HCT116 (cell line): ENCODE measurements at regions not wholly inside any gene's neighbourhood (a gene's known extent, or its start where the extent isn't known, plus 50 kb on each side); places are given as distances from the start of the nearest gene placed in this dataset.

Source experiments
- ATAC-seq: fragments of 200-7000 bp; cut with Tn5 transposase; 2 replicates; pipeline ENCODE4 v1.9.1; 2020; ENCODE audit warnings: mild to moderate bottlenecking, moderate library complexity
- BruUV-seq: library from RNA; stranded (reverse); fragments of 400-500 nt; replicated peaks from 2 replicates; lab custom pipeline; 2021; lab: Mats Ljungman, UMichigan
- CTCF ChIA-PET: fragments of 300-600 bp; sonication (Branson Sonifier 250); formaldehyde crosslinking; loops from one replicate; lab custom pipeline; 2021; ENCODE audit warnings: antibody characterized with exemption; lab: Charles Lee
- POLR2A ChIA-PET: fragments of 300-600, 350-600 bp; sonication (Branson Sonifier 250); formaldehyde crosslinking; loops from one replicate; lab custom pipeline; 2021; ENCODE audit warnings: antibody characterized with exemption; lab: Charles Lee
- RAD21 ChIA-PET, 2 experiments: fragments of 300-600 bp; sonication (Branson Sonifier 250); formaldehyde crosslinking; loops; one replicate each; lab custom pipeline; 2023; ENCODE audit warnings: low total read pairs in 2 of 2; ENCODE audit not compliant: uncharacterized antibody in 2 of 2, unreplicated experiment in 2 of 2, low non-redundant PET in 1 of 2; lab: Charles Lee
- DNase-seq: peaks from one replicate; pipeline ENCODE4 v3.0.0-alpha.2; 2010; ENCODE audit warnings: low read depth, low spot score
- H2AFZ ChIP-seq: fragments of 200-600 bp; shearing (Covaris generic), sonication (generic); 2 replicates; pipeline ENCODE4 v1.6.1; 2017; ENCODE audit warnings: low read depth, mixed run types, mixed read lengths, antibody characterized with exemption, low read length; ENCODE audit not compliant: poor library complexity, severe bottlenecking
- H3K27ac ChIP-seq: 2 replicates; pipeline ENCODE4 v1.5.1; 2012; ENCODE audit warnings: low read depth, low read length
- H3K27me3 ChIP-seq: fragments of 200-600 bp; sonication (generic); 2 replicates; pipeline ENCODE4 v1.6.1; 2016; ENCODE audit warnings: mixed run types, low read length, mixed read lengths; ENCODE audit not compliant: insufficient read depth
- H3K36me3 ChIP-seq, 2 experiments: fragments of 200-500 bp in 1 of 2; fragments of 200-600 bp in 1 of 2; sonication (Bioruptor generic) in 1 of 2; sonication (generic) in 1 of 2; 2 replicates each; pipeline versions ENCODE4 v1.5.1 to v1.6.1; 2014 to 2016; ENCODE audit warnings: low read length in 2 of 2, inconsistent platforms in 1 of 2, mixed read lengths in 1 of 2, mixed run types in 1 of 2; ENCODE audit not compliant: insufficient read depth in 2 of 2, control insufficient read depth in 1 of 2
- H3K4me1 ChIP-seq, 2 experiments: fragments of 200-600 bp in 1 of 2; sonication (generic) in 1 of 2; 2 replicates each; pipeline versions ENCODE4 v1.5.1 to v1.6.1; 2012 to 2017; ENCODE audit warnings: low read length in 2 of 2, inconsistent platforms in 1 of 2, mild to moderate bottlenecking in 1 of 2, mixed read lengths in 1 of 2, mixed run types in 1 of 2, moderate library complexity in 1 of 2; ENCODE audit not compliant: insufficient read depth in 2 of 2, control insufficient read depth in 1 of 2
- H3K4me2 ChIP-seq: fragments of 200-600 bp; sonication (generic); 2 replicates; pipeline ENCODE4 v1.6.1; 2017; ENCODE audit warnings: mixed run types, low read length, mixed read lengths
- H3K4me3 ChIP-seq, 2 experiments: fragments of 200-600 bp in 1 of 2; sonication (generic) in 1 of 2; replicated peaks in 1 of 2; 2 replicates each; pipeline ENCODE4 v1.5.1; 2011 to 2016; ENCODE audit warnings: low read length in 2 of 2, control low read depth in 1 of 2, low read depth in 1 of 2, mild to moderate bottlenecking in 1 of 2, mixed read lengths in 1 of 2, mixed run types in 1 of 2
- H3K79me2 ChIP-seq: fragments of 200-600 bp; sonication (generic); 2 replicates; pipeline ENCODE4 v1.6.1; 2017; ENCODE audit warnings: mild to moderate bottlenecking, mixed run types, low read length, moderate library complexity, mixed read lengths; ENCODE audit not compliant: insufficient read depth
- H3K9ac ChIP-seq: fragments of 200-600 bp; sonication (generic); 2 replicates; pipeline ENCODE4 v1.6.1; 2016; ENCODE audit warnings: low read length, mixed read lengths
- H3K9me2 ChIP-seq: fragments of 200-600 bp; sonication (generic), shearing (Covaris generic); 2 replicates; pipeline ENCODE4 v1.6.1; 2017; ENCODE audit warnings: mixed run types, mild to moderate bottlenecking, moderate library complexity; ENCODE audit not compliant: insufficient read depth
- H3K9me3 ChIP-seq, 2 experiments: fragments of 200-500 bp in 1 of 2; fragments of 200-600 bp in 1 of 2; sonication (Bioruptor generic) in 1 of 2; sonication (generic) in 1 of 2; 2 replicates each; pipeline ENCODE4 v1.6.1; 2014 to 2017; ENCODE audit warnings: low read length in 2 of 2, mixed read lengths in 2 of 2, inconsistent platforms in 1 of 2, low read depth in 1 of 2, mild to moderate bottlenecking in 1 of 2, mixed run types in 1 of 2, moderate library complexity in 1 of 2; ENCODE audit not compliant: control insufficient read depth in 1 of 2, insufficient read depth in 1 of 2
- H4K20me1 ChIP-seq: fragments of 200-600 bp; sonication (generic), shearing (Covaris generic); 2 replicates; pipeline ENCODE4 v1.6.1; 2017; ENCODE audit warnings: mixed run types, mild to moderate bottlenecking, moderate library complexity; ENCODE audit not compliant: insufficient read depth
- ELF1 ChIP-seq: IDR thresholded peaks from 2 replicates; pipeline ENCODE4 v1.6.1; 2012; ENCODE audit warnings: low read depth, borderline replicate concordance
- EZH2 ChIP-seq: fragments of 200-600 bp; sonication (generic); IDR thresholded peaks from 2 replicates; pipeline ENCODE4 v1.6.1; 2017; ENCODE audit warnings: antibody characterized with exemption, mixed run types
- YY1 ChIP-seq: IDR thresholded peaks from 2 replicates; pipeline ENCODE4 v1.6.1; 2011; ENCODE audit warnings: low read length, low read depth, moderate library complexity, mild to moderate bottlenecking; ENCODE audit not compliant: insufficient replicate concordance; ENCODE audit errors: extremely low read depth
- intact Hi-C: fragments of 100-400 bp; cut with micrococcal nuclease; formaldehyde crosslinking; loops from 2 replicates; pipeline ENCODE4 v1.10.0; 2022
- TF ChIP-seq, protein P1 (sequence below): IDR thresholded peaks from 2 replicates; pipeline ENCODE4 v1.6.1; 2012
- TF ChIP-seq, protein P2 (sequence below): IDR thresholded peaks from 2 replicates; pipeline ENCODE4 v1.6.1; 2012
- TF ChIP-seq, protein P3 (sequence below), 3 experiments: fragments of 200-600 bp in 1 of 3; sonication (generic) in 1 of 3; IDR thresholded peaks in 2 of 3; conservative IDR thresholded peaks in 1 of 3; 2 replicates each; pipeline ENCODE4 v1.5.1; 2012 to 2017; ENCODE audit warnings: low read depth in 2 of 3, low read length in 2 of 3, antibody characterized with exemption in 1 of 3, borderline replicate concordance in 1 of 3, control low read depth in 1 of 3, mild to moderate bottlenecking in 1 of 3, mixed read lengths in 1 of 3, mixed run types in 1 of 3, moderate library complexity in 1 of 3; ENCODE audit not compliant: insufficient read depth in 1 of 3

DNA sequence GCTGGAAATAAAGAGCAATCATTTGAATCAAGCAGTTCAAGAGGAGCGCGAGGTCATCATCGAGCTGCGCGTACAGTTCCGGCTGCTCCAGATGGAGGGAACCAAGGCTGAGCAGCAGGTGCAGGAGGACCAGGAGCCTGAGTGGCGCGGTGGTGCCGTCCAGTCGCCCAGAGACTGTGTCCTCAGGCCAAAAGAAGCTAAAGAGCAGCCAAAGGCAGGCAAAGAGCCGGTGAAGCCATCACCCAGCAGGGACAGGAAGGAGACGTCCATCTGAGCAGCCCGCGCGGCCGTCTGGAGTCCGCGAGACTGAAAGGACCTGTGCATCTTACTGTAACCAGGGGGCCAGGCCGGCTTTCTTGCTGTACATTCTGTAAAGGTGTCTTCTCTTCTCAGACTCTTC lies 277.2 kb upstream of the TTC14 start:
- BruUV-seq: no TSS peak
- Histone ChIP-seq H3K9me2 (no peaks in the 10 kb centered on the region), H3K79me2 (no peaks in the 10 kb centered on the region), H4K20me1 (no peaks in the 10 kb centered on the region), H2AFZ (no peak overlapping the region), H3K9ac (no peak overlapping the region), H3K36me3 (no peaks in the 10 kb centered on the region), H3K4me2 (no peak overlapping the region), H3K27me3 (peaks cover 27% of the 10 kb centered on the region; the same call in 1 of the 2 replicates), H3K9me3 (no peaks in the 10 kb centered on the region), H3K27ac (no peak overlapping the region), H3K4me3 (no peak overlapping the region), H3K4me1 (no peaks in the 10 kb centered on the region)
- ChIA-PET CTCF (no interaction called here), POLR2A (no interaction called here), RAD21 (no interaction called here)
- intact Hi-C loops: no loop called here
- ATAC-seq (no peak), DNase-seq (no peak)
- TF ChIP-seq EZH2 (no peak), YY1 (no peak)
- TF ChIP-seq, protein P1, sequence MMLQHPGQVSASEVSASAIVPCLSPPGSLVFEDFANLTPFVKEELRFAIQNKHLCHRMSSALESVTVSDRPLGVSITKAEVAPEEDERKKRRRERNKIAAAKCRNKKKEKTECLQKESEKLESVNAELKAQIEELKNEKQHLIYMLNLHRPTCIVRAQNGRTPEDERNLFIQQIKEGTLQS: no peak

- H3K27ac ChIP-seq: no peak overlapping the region
- H3K9ac ChIP-seq: no peak overlapping the region
- TF ChIP-seq, protein P2, sequence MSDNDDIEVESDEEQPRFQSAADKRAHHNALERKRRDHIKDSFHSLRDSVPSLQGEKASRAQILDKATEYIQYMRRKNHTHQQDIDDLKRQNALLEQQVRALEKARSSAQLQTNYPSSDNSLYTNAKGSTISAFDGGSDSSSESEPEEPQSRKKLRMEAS: no peak
- TF ChIP-seq ELF1: no peak
- TF ChIP-seq, protein P3, sequence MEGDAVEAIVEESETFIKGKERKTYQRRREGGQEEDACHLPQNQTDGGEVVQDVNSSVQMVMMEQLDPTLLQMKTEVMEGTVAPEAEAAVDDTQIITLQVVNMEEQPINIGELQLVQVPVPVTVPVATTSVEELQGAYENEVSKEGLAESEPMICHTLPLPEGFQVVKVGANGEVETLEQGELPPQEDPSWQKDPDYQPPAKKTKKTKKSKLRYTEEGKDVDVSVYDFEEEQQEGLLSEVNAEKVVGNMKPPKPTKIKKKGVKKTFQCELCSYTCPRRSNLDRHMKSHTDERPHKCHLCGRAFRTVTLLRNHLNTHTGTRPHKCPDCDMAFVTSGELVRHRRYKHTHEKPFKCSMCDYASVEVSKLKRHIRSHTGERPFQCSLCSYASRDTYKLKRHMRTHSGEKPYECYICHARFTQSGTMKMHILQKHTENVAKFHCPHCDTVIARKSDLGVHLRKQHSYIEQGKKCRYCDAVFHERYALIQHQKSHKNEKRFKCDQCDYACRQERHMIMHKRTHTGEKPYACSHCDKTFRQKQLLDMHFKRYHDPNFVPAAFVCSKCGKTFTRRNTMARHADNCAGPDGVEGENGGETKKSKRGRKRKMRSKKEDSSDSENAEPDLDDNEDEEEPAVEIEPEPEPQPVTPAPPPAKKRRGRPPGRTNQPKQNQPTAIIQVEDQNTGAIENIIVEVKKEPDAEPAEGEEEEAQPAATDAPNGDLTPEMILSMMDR (IDR thresholded peaks at IDR 0.05 in 2 of 3, conservative IDR thresholded peaks at IDR 0.05 in 1 of 3; ENCODE audit: borderline replicate concordance in 1 of 3, insufficient read depth in 1 of 3, low read depth in 2 of 3, low read length in 2 of 3): no peak
- POLR2A ChIA-PET: no interaction called here
- no TSS peak for BruUV-seq
- H4K20me1 ChIP-seq: no peaks in the 10 kb centered on the region
- no peak overlapping the region for H2AFZ ChIP-seq
- H3K4me3 ChIP-seq: no peak overlapping the region
- H3K27me3 ChIP-seq: peaks cover 26% of the 10 kb centered on the region; the same call in 1 of the 2 replicates
- RAD21 ChIA-PET: no interaction called here
- H3K79me2 ChIP-seq: no peaks in the 10 kb centered on the region
- DNase-seq (no peak), ATAC-seq (no peak)
- no peaks in the 10 kb centered on the region for H3K4me1 ChIP-seq
- no peaks in the 10 kb centered on the region for H3K9me2 ChIP-seq
- H3K36me3 ChIP-seq: no peaks in the 10 kb centered on the region
- no peaks in the 10 kb centered on the region for H3K9me3 ChIP-seq
- CTCF ChIA-PET: no interaction called here
- no peak overlapping the region for H3K4me2 ChIP-seq
- intact Hi-C loops: no loop called here
Observed at GRCh38 chr3:180325533-180325932, 276.4 kb upstream of the TTC14 start.
